ENCODE measurements at regions not wholly inside any gene's neighbourhood (a gene's known extent, or its start where the extent isn't known, plus 50 kb on each side); places are given as distances from the start of the nearest gene placed in this dataset.

DNA sequence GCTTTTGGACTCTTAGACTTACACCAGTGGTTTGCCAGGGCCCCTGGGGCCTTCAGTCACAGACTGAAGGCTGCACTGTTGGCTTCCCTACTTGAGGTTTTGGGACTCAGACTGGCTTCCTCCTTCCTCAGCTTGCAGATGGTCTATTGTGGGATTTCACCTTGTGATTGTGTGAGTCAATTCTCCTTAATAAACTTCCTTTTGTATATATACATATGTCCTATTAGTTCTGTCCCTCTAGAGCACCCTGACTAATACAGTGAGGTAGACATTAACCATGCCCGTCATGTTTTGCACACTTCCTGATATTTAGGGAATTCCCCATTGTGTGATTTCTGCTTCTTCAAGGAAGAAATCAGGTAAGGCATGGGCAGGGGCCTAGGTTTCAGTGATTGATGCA is 147.8 kb upstream of the CA10 start:
- DNase-seq, result no peak

DNA sequence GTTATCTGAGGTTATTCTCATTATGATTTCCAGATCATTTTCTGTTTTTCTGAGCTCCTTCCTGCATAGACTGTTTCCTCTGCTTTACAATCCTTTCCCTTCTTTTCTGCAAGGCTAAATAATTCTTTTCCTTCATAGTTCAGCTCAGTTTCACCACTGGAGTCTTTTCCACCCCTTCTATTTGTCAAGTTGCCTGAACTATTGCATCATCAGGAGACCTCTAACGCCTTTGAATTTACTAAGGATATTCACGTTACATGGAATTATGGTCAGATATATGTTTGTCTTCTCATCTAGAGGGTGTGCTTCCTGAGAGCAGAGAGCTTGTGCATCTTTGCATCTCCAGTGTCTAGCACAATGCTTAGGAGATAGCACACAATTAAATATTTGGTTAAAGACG is 140.4 kb upstream of the CA10 start:
- DNase-seq, result no peak

DNA sequence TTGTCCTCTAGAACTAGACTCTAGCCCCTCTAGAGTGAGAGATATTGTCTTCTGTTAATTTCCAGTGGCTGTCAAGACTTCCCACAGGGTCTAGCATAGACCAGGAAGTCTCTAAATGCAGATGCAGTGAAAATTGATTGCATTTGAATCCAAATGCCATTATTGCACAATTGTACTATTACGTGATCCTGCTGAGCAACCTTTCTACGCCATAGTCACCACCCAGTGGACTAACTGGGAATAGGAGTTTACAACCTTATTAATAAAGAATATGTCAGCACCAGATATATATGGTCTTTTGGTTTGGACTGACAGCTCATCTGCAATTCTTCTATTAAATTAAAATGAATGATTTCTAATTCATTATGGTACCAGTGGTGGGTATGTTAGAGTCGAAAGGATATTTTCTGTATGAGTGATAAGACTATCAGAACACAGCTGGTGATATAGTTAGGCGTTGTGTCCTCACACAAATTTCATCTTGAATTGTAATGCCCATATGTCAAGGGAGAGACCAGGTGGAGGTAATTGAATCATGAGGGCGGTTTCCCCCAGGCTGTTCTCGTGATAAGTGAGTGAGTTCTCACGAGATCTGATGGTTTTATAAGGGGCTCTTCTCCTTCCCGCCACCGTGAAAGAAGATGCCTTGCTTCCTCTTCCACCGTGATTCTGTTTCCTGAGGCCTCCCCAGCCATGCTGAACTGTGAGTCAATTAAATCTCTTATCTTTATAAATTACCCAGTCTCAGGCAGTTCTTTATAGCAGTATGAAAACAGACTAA is 138.9 kb upstream of the CA10 start:
- DNase-seq, result no peak

DNA sequence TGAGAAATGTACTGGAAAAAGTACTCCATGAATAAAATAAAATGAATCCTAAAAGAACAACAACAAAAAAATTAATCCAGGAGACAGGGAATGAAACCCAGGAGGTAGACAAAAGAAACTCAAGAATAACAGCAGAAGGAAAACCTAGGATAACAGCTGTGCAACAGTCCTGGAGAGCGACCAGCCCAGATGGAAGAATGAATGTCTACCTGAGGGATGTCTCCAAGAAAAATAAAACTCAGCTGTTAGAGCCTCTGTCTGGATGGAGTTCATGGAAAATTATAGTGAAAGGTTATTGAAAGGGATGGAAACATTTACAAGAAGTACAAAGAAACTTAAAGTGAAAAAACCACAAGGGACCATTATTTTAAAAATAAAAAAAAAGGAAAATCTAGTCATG is 135.8 kb upstream of the CA10 start:
- no peak for DNase-seq

DNA sequence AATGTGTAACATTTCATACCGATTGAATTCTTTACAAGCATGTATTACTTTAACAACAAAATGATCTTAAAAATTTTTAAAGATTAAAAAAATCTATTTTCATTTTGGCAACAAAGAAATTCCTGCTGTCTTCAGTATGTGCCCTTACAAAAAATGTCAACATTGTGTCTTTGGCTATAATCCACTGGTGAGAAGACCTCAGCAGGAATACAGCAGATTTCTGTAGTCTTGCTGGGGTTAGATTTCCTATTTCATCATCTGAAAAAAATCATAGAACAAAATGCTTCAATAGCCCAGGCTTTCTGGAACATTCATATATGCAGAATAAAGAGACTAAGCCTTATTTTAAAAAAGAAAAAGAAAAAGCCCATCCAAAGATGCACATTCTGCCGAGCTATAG is 129.1 kb upstream of the CA10 start:
- DNase-seq, result no peak

DNA sequence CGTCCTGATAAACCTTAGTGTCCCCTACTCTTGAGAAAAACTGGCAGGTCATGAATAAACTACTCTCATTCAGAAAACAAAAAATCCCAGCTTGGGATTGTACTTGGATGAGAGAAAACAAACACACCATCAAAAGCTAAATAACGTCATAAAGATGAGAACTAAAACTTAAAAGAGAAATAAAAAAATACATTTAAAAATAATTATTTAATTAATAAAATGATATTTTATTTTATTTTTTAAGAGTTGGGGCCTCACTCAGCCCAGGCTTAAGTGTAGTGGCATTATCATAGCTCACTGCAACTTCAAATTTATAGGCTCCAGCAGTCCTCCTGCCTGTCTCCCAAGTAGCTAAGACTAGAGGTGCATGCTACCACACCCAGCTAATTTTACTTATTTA is 125.4 kb upstream of the CA10 start:
- no peak for DNase-seq

DNA sequence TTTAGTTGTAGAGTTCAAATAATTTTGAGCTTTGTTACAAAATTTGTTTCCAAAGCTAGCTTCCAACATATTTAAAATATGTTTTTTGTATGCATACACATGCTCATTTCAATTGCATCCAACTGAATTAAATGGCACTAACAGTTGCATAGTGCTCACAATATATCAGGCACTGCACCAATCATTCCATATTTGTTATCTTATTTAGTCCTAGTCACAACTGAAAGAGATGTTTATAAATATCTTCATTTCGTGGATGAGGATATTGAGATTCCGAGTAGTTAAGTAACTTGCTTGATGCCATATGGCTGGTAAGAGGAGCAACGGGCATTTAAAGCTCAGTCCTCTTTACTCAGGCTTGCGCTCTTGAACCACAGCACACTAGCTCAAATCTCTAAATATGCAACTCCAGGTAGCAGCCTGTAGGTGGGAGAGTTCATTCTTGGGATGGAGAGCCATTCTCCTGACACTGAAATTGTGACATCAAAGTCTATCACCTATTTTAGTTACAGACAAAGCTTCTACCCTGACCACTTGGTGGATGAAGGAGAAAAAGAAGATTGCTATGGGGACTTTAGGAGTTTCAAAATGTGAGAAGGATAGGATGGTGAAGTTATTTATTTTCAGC is 118.0 kb upstream of the CA10 start:
- DNase-seq, result no peak

DNA sequence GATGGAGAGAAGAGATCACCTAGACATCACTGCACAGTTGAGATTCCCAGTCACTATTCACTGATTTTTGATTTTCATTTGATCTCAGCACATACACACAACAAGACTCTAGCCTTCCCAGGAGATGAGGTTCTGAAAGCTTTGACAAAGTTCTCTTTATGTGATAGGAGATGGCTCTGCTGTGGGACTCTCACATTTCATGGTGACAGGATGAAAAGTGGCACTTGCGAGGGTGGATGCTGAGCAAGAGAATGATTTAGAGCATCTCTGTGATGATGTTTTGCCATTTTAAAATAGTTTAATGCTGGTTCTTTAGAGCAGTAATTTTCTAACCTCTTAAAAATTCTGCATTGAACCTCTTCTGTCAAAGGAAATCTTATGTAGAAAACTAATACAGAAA is 113.3 kb upstream of the CA10 start:
- DNase-seq, result no peak

DNA sequence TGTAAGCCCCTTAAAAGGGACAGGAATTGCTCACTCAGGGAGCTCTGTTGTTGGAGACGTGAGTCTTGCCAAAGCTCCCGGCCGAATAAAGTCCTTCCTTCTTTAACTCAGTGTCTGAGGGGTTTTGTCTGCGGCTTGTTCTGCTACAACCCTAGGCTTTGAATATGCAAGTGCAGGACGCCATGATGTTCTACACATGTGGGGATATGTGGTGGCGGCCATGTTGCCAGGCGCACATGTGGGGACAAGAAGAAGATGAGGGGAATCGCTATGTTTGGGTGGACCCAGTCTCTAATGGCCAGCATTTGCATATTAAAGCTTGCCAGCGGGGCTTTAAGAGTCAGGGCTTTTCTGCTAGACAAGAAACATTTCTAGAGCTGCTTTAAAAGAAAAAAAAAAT is 96.8 kb upstream of the CA10 start:
- DNase-seq, result no peak

DNA sequence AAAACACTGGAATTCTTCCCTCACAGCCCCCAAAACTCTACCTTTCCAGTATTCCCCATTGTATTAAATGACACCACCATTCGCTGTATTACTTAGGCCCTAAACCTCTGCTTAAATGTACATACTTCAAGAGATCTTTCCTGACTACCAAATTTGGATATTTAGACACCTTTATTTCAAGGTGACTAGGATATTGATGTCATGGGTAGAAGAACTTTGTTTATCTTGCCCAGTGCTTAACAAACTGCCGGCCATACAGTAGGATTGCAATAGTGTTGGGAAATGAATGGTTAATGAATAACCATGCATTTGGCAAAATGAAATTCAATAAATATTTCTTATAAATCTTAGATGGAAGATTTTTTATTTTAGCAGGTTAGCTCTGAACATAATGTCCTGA is 86.2 kb upstream of the CA10 start:
- no peak for DNase-seq

DNA sequence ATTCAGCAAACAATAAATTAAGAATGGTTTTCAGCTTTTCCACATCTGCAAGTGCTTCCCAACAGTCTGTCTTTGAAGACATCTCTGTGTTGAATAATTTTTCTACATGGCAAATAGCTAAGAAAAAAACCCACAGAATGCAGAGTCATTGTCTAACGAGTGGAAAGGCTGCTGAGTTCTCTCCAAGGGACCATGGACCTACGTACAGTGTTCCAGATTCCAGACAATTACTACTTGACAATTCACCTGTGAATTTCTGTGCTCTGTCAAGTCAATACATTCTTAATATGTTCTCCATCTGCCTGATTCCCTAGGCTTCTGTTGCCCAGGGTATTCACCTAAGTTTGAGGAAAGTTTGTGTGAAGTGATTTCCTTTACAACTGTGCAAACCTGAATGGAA is 83.8 kb upstream of the CA10 start:
- DNase-seq, result no peak

DNA sequence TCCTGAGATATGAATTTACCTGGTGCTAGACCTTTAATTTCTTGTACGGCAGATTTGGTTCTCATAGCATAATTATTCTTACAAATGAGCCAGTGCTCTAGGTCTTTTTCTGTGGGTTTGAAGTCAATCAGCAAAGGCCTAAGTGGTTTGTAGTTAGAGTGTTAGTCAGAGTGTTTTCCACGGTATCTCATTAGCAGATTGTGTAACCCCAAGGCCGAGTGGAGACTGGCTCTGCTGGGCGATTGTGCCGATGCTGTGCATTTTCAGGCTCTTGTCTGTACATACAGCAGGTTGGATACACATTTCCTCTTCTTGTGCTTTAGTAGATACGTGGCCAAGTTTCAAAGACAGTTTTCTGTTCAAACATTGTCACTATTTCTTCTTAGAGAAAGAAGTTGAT is 78.6 kb upstream of the CA10 start:
- no peak for DNase-seq

DNA sequence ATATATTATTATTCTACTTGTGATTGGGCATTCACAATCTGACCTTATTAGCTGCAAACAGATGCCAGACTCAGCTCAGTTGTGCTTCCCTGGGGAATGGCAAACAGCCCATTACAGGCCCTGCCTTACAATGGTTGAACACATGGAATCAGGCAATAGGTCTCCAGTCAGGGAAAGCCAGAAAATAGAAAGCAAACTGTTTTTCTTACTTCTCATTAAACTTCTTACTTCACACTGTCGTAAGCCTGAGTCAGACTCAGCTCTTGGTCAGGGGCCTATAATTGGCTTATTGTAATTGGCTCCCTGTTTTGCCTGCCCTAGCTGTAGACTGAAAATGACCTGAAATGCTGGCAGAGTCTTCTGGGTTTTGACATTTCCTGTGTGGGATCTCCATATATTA is 77.0 kb upstream of the CA10 start:
- no peak for DNase-seq

DNA sequence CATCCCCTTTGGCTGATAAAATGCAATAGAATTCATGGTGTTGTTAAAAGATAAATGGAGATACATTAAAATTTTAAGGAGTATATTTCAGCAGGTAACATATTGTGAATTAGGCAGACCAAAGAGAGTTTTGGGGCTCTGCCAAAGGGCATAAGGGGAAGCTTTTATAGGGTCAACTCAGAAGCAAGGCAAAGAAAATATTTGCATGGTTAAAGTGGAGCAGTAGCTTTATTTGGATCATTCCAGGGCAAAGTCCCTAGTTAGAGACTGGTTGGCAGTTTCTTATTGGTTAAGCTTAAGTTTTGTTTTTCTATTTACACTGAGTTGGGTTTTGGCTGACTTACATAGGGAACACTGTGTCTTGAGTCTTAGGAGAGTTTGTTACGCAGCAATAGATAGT is 75.1 kb upstream of the CA10 start:
- DNase-seq, result no peak

DNA sequence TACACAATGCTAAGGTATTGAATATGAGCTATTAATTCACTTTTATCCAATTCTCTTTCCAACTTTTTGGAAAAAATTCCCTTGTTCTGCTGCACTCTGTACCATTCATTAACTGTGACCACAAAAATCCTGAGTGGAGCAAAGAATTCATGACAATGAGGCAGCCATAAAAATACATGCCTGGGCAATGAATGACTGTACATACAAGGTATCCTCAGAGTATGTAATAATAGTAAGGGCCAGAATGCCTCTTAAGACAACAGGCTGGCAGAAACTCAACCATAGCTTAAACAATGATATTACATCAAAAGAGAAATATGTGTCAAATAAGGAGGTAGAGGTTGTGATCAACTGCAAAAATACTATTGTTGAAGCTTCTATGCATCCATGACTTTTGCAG is 74.7 kb upstream of the CA10 start:
- DNase-seq, result no peak

DNA sequence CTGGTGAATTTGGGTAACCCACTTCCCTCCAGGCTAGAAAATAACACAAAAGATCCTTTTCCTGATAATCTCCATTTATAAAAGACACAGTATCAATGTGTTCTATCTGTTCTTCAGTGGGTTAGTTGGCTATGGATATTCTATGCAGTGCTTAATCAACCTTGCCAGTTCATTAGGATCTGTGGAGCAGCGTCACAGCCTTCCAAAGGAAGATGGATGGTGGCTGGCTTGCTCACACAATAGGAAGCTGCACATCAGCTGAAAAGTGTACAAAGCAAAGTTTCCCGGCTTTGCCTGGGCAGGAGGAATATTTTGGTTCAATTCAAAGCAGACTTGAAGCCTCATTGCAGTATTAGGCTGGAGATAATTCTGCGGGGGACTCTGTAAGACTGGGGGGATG is 70.3 kb upstream of the CA10 start:
- no peak for DNase-seq

DNA sequence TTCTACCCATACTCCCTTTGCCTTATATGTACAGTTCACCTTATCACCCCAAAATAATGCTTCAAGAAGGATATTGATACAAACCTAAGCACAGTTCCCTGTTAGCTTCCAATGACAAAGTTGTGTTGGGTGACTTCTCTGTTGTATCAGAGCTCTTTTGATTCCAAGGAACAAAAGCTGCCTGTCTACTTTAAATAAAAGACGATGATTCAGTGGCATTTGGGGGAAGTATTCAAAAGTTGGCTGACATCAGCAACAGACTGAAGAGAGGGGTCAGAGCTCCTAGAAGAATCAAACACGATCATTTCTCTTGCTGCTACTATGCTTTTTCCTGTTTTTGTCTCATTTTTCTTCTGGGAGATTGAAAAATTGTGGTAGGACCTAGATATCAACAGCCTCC is 69.4 kb upstream of the CA10 start:
- DNase-seq, result no peak

DNA sequence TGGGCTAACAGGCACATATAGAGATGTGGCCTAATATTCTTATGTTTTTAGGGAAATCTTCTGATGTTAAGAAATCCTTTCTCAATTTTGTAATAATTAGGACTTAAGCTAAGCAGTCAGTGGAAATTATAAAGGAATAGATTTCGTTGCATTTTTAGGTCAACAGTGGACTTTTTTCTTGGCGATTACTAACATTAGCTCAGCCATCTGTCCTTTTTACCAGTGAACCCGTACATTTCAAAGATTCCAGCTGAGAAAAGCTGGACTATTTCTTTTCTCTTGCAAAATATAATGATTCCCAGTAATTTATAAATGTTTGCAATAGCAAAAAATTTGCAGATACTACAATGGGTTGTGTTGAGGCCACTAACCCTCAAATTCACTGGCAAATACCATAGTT is 54.9 kb upstream of the CA10 start:
- no peak for DNase-seq

DNA sequence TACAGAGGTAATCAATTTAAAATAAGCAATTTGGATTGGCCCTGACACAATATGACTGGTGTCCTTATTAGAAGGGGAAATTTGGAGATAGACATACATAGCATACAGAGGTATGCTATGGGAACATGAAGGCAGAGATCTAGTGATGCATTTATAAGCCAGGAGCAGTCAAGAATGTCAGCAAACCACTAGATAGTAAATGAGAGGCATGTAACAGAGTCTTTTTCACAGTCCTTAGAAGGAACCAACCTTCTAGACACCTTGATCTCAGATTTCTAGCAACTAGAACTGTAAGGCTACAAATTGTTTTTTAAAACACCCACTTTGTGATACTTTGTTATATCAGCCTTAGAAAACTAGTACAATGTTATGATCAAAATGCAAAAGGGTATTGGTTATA is 54.3 kb upstream of the CA10 start:
- DNase-seq, result no peak

DNA sequence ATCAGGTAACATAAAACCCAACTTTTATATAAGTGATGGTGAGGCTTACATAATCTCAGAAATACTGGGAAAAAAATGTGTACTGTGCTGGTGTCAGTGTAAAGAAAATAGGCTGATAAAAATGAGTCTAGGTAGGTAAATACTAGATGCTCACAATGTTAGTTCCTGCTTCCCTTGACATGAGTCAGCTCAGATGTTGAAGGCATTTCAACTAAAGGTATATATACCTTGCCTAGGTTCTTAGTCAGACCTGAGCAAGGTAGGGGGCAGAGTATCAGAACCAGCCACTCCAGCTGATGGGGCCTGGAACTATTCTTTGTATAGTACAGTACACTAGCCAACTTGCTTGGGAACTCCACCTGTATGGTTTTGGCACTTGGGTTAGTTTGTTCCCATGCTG is 51.0 kb upstream of the CA10 start:
- no peak for DNase-seq
